GM21737 (cell line): ENCODE measurements at regions not wholly inside any gene's neighbourhood (a gene's known extent, or its start where the extent isn't known, plus 50 kb on each side); places are given as distances from the start of the nearest gene placed in this dataset.
"Not testable (repeated sequence)": the region's sequence is repeated elsewhere in the genome, so short reads cannot be mapped to it uniquely, and the experiment has no call there.

Source experiments
- ATAC-seq: cut with Tn5 transposase; IDR thresholded peaks from one replicate; pipeline ENCODE4 v1.9.1; 2021; ENCODE audit warnings: mild to moderate bottlenecking, moderate library complexity; ENCODE audit not compliant: unreplicated experiment

DNA sequence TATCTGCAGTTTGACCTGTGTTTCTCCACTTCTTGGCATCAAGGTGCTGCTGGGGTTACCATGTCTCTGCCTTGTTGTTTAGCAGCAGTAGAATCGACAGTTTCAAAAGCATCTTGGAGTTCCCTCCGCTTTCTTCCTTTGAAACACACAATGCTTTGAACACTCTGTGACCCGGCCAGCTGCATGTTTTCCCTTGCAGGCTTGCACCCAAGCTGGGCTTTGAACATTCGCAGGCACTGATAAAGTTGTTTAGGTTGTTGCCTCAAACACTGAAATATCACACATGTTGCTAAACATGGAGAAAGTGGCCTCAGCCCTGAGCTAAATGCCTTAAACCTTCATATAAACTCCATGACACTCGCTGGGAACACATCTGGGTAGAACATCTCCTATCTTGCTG is 251.7 kb downstream of the TSN start:
- ATAC-seq, result no peak

DNA sequence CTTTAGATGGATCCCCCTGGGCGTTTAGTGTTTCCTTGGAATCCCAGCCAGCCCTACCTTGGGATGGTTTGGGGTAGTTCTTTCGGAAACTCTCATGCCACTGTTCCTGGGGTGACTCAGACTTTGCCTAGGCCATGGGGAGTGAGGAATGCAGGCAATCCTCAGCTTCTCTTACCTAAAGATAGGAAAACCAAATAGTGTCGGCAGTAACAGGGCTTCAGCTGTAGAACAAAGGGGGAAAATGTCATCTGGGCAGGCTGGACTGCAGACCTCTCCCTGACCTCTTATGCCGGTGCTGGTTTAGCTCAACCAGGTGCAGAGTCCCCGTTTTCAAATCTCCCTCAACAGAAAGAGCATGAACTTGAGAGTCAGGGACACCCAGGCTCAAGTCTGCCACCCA is 252.1 kb downstream of the TSN start:
- no peak for ATAC-seq

DNA sequence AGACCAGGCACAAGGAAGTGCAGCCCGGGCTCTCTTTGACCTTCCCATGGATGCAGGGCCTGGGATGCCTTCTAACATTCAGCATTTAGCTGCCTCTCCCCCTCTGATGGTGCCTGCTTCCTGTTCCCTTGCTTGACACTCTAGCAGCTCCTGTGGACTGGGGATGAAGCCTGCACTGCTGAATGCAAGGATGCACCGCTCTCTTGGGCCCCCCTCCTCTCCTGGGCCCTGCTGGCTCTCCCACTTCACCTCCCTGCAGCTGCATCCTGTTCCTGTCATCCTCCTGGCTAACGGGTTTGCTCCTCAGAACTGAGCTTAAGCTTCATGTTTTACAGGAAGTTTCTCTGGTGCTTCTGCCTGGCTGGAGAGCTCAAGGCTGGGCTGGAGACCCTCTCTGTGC is 254.1 kb downstream of the TSN start:
- no peak for ATAC-seq

DNA sequence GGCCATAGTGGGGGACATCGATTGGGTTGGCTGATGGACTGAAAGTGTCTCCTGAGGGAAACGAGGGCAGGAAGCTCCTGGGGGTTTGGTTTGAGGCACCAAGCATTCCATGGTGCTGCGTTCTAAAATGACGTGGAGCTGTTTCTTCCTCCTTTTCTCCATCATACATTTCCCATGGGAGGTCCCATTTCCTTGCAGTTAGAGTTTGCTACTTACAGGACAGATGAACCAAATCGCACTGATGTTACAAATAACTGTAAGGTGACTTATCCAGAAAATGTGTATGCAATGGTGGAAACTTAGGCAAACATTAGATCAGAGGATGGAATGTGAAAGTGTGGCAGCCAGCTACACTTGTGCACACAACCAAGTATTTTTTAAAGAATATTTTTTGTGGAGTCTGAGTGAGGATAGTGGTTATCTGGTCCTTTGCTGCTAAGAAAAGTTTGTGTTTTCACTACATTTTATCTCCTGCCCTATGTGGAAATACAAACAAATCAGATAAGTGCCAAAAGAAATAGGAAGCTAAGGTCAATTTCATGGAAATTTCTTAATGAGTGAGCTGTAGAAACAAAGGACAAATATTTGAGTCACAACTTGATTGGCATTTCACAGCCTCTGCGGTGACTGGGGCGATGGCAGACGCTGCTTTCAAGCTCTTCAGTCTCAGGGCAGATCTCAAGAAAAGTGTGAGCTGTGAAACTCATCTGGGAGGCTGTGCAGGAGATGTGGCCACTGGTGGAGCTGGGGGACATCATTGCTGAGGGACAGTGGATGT is 256.2 kb downstream of the TSN start:
- no peak for ATAC-seq

- ATAC-seq, result no peak
Observed at GRCh38 chr2:122018736-122019135, 263.3 kb downstream of the TSN start.

DNA sequence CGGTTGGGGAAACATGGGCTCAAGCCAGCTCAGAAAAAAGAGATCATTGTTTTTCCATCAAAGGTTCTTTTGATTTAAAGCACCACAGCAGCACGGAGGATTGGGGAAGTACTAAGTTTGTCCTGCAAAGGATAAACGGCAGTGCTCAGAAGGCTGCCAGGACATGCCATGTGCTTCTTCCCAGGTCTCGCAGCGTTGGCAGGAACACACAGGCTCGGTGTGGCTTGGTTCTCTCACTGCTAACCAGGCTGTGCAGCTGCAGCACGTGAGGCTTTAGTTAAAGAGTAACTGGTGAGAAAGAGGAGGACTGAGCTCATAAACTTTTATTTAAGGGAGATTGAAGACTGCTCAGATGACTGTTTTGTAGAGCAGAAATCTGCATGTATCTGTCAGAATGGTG is 264.3 kb downstream of the TSN start:
- ATAC-seq, result no peak

DNA sequence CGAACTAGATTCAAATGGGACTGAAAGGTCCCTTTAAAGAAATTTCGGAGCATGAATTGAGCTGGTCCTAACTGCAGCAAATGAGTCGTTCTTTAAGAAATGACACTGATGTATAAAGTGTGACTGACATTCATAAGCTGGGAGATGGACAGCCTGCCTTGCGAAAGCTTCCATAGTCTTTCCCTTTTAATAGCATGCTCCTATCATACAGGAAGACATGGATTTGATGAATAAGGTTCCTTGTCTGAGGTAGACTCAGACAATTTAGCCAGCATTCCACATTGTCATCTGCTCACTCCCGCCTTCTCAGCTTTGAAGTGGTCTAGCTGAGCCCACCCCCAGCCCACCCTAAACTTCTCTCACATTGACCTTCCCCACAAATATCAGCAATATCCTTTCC is 264.9 kb downstream of the TSN start:
- no peak for ATAC-seq

GRCh38 chr2:122021941-122022340 is 266.5 kb downstream of the TSN start:
- no peak for ATAC-seq

DNA sequence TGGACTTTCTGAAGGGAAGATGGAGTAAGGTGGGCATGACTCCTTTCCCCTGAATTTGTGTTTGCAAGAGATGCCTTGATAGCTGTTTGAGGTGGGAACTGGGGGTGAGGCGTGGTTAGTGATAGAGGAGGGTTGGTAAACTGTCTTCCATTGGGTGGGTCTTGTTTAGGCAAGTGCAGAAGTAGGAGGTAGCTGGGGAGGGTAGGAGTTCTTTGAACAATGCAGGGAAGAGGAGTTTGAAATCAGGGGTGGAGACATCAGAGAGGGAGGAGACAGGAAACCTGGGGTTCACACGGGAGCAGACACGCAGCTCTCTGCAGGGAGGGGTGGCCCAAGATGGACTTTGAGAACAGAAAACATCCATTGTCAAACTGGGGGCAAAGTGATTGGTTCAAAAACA is 267.1 kb downstream of the TSN start:
- no peak for ATAC-seq

- ATAC-seq, result no peak
Observed at GRCh38 chr2:122023059-122023864, 267.8 kb downstream of the TSN start.

DNA sequence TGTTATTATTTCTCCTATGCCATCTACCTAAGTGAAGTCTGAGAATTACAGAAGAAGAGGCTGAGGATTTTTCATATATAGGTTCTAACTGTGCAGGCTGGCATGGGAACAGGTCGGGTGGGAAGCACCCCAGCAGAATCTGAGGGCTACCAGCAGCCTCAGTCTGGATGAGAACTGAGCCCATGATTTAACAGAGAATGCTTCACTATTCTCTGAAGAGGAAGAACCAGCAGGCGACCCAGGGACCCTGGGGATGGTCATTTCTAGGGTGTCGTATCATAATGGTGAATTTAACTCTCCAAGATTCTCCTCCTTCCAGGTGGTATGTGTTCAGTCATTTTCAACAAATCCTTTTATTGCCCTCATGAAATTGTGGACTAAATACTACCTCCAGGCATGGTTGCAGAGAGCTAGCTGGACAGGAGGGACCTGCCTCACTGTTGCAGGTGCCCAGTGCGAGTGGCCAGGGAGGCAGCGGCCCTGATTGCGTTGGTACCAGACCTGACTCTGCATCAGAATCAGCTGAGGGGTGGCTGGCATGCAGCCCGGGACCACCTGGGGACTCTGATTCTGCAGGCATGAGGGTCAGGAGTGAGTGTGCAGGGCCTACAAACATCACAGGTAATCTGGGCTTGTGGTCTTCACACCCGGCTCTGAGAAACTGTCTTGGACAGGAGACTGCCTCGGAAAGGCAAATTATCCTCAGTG is 272.2 kb downstream of the TSN start:
- no peak for ATAC-seq

DNA sequence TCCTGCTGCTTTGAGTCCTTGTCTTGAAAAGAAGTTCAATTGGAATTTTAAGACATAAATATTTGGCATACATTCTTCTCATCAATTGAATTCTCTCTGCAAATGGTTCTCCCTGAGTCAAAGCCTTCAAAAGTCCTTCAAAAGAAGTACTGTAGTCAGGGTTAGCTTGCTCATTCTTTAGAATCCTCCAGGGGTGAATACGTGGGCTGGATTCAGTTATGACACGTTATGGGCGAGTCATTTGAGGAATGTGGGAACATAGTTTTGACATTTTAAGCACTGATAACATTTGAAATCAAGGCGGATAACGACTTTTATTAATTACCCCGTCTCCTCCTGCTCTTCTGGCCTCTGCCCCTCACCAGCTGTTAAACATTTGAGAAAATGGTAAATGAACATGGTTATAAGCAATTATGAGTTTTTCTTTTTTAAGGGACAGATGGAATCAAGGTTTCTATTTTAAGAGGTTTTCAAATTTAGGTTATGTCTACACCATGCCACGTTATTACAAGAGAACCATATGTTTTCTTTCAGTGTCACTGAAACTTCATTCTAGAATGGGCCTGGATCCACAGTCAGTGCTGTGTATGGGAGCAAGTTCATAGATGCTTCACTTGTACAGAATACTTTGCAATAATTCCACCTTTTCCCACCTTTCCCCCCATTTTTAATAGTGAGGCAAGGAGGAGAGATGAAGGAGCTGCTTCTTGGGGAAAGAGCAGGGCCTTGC is 273.1 kb downstream of the TSN start:
- no peak for ATAC-seq

GRCh38 chr2:122029456-122029855 is 274.0 kb downstream of the TSN start:
- ATAC-seq, result no peak

GRCh38 chr2:122029945-122030344 is 274.5 kb downstream of the TSN start:
- ATAC-seq, result no peak

GRCh38 chr2:122031544-122032263 is 276.3 kb downstream of the TSN start:
- no peak for ATAC-seq

DNA sequence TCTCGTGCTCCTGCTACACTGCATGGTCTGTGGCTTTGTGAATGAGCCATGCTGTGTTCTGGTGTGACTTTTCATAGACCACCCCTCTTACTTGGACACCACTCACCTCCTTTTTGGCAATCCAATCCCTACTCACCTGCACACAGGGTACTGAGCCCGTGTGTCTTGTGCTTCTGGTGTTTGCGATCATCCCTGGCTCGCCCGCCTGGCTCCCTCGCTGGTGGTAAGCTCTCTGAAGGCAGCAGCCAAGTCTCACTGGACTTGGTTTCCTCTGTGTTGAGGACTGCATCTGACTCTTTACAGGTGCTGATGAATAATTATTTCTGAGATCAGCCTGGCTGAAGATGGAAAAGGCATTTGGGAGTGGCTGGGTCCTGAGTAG is 276.8 kb downstream of the TSN start:
- ATAC-seq, result no peak

DNA sequence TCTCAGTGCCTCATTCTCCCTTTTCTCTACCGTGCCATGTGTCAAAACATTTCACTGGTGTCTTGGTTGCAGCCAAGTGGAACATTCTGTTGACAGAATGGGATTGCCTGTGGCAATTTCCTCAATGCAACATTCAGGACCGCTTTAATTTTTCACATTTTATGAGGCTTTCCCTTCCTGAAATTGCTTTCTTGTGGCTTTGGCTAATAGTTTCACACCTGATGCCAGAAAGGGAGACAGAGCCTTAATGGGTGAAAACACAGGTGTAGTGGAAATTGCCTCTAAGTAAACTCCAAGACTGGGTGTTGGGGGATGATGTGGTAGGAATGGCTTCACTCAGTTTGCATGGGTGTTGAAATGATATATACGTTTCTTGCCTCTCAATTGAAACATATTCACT is 278.3 kb downstream of the TSN start:
- ATAC-seq, result no peak

DNA sequence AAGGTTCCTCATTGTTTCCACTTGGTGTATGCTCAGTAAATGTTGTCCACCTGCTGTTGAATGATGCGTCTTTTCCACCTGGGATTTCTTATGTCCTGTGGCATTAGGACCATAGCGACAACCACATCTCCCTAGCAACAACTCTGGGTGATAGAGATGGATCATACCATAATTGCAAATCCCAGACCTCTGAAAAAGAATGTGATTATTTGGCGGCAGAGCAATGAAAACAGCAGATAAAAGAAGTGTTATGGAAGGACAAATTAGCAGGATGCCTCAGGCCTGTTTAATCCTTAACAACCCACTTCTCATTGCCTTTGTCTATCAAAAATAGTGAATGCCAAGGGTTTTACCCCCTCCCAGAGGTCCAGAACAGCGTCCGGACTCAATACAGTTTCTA is 278.9 kb downstream of the TSN start:
- ATAC-seq, result no peak

GRCh38 chr2:122034777-122035176 is 279.3 kb downstream of the TSN start:
- no peak for ATAC-seq

GRCh38 chr2:122038816-122039215 is 283.4 kb downstream of the TSN start:
- ATAC-seq, result not testable (repeated sequence)
